GM19463 (cell line): ENCODE measurements at regions not wholly inside any gene's neighbourhood (a gene's known extent, or its start where the extent isn't known, plus 50 kb on each side); places are given as distances from the start of the nearest gene placed in this dataset.

Experiments used
- ATAC-seq: cut with Tn5 transposase; IDR thresholded peaks from one replicate; pipeline ENCODE4 v1.9.1; 2021; ENCODE audit warnings: mild to moderate bottlenecking, moderate library complexity; ENCODE audit not compliant: unreplicated experiment

GRCh38 chr3:189041482-189042090 lies 130.2 kb upstream of the TPRG1 start:
- ATAC-seq, result peak; percentile 99

GRCh38 chr3:189042832-189043231 lies 128.9 kb upstream of the TPRG1 start:
- ATAC-seq, result no peak

- ATAC-seq, result no peak
Measured at GRCh38 chr3:189049458-189050236, 122.1 kb upstream of the TPRG1 start.

- ATAC-seq, result no peak
Measured at GRCh38 chr3:189053322-189053721, 118.4 kb upstream of the TPRG1 start.

GRCh38 chr3:189056646-189057335 lies 115.0 kb upstream of the TPRG1 start:
- no peak for ATAC-seq

- ATAC-seq, result no peak
Measured at GRCh38 chr3:189057369-189057768, 114.4 kb upstream of the TPRG1 start.

GRCh38 chr3:189058071-189058470 lies 113.7 kb upstream of the TPRG1 start:
- ATAC-seq, result no peak

- no peak for ATAC-seq
Measured at GRCh38 chr3:189070965-189071364, 100.8 kb upstream of the TPRG1 start.

- ATAC-seq, result peak; percentile 97
Measured at GRCh38 chr3:189071446-189071845, 100.3 kb upstream of the TPRG1 start.

- ATAC-seq, result no peak
Measured at GRCh38 chr3:189076449-189076848, 95.3 kb upstream of the TPRG1 start.

- ATAC-seq, result no peak
Measured at GRCh38 chr3:189080745-189081144, 91.0 kb upstream of the TPRG1 start.

GRCh38 chr3:189082666-189083427 lies 88.9 kb upstream of the TPRG1 start:
- no peak for ATAC-seq

- no peak for ATAC-seq
Measured at GRCh38 chr3:189084620-189085019, 87.2 kb upstream of the TPRG1 start.

- no peak for ATAC-seq
Measured at GRCh38 chr3:189092547-189092946, 79.2 kb upstream of the TPRG1 start.

- ATAC-seq, result no peak
Measured at GRCh38 chr3:189094539-189094938, 77.2 kb upstream of the TPRG1 start.

GRCh38 chr3:189096092-189096491 lies 75.7 kb upstream of the TPRG1 start:
- ATAC-seq, result no peak

GRCh38 chr3:189099031-189099471 lies 72.7 kb upstream of the TPRG1 start:
- ATAC-seq, result no peak

GRCh38 chr3:189099505-189100290 lies 72.1 kb upstream of the TPRG1 start:
- no peak for ATAC-seq

- ATAC-seq, result no peak
Measured at GRCh38 chr3:189100866-189101265, 70.9 kb upstream of the TPRG1 start.

GRCh38 chr3:189101594-189101993 lies 70.2 kb upstream of the TPRG1 start:
- no peak for ATAC-seq
